ENCODE measurements at regions not wholly inside any gene's neighbourhood (a gene's known extent, or its start where the extent isn't known, plus 50 kb on each side); places are given as distances from the start of the nearest gene placed in this dataset.
"Not testable (repeated sequence)": the region's sequence is repeated elsewhere in the genome, so short reads cannot be mapped to it uniquely, and the experiment has no call there.

DNA sequence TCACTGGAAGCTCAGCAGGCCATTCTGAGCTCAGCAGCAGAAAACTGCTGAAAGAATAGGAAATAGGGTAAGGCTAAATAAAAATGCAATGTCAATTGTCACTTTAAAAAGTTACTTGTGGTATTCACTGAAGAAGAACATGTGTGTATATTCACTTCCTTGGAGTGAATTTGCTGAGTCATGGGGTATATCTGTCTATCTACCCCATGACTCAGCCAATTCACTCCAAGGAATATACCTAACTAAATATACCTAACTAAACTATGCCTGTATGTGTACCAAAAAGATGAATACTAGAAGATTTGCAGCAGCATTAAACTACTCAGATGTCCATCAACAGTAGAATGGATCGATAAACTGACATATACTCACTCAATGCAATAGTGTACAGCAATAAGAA, 69.5 kb upstream of the KCNAB1 start:
- no peak for DNase-seq

DNA sequence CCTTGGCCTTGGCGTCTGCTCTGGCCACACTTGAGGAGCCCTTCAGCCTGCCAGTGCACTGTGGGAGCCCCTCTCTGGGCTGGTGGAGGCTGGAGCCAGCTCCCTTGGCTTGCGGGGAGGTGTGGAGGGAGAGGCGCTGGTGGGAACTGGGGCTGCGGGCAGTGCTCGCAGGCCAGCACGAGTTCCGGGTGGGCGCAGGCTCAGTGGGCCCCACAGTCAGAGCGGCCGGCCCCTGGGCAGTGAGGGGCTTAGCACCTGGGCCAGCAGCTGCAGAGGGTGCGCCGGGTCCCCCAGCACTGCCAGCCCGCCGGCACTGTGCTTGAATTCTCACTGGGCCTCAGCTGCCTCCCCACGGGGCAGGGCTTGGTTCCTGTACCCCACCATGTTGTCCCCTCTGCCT, 68.7 kb upstream of the KCNAB1 start:
- no peak for DNase-seq

DNA sequence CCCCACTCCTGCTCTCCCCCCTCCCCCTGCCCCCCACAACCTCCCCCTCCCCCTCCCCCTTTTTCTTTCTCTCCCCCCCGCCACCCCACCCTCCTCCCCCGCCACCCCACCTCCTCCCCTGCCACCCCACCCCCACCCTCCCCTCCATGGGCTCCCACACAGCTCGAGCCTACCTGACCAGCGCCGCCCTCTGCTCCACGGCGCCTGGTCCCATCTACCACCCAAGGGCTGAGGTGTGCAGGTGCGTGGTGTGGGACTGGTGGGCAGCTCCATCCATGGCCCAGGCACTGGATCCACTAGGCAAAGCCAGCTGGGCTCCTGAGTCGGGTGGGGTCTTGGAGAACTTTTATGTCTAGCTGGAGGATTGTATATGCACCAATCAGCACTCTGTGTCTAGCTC, 68.3 kb upstream of the KCNAB1 start:
- no peak for DNase-seq

DNA sequence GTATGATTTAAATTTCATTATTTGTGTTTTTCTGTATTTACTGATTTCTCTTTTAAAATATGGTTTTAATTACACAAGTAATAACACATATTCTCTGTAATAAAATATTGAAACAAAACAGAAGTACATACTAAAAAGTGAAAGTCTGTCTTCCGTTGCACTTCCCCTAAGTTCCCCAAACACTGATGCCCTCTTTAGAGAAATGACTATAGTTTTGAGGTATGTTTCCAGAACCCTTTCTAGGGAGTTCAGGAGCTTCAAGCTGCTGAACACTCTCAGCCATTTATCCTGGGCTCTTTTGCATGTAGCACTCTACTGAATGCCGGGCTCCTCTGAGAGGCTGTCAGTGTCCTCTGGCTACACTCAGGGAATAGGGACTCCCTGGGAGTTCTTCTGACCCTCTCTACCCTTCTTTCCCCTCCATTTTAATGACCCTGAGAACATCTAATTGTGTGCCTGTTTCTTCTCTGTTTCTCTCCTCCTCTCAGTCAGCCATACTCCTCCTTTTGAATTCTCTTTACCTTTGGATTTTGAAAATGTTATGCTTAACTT, 60.4 kb upstream of the KCNAB1 start:
- no peak for DNase-seq

DNA sequence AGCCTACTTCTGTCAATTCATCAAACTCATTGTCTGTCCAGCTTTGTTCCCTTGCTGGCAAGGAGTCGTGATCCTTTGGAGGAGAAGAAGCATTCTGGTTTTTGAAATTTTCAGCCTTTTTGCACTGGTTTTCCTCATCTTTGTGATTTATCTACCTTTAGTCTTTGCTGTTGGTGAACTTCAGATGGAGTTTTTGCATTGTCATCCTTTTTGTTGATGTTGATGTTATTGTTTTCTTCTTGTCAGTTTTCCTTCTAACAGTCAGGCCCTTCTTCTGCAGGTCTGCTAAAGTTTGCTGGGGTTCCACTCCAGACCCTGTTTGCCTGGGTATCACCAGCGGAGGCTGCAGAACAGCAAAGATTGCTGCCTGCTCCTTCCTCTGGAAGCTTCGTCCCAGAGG, 52.2 kb upstream of the KCNAB1 start:
- not testable (repeated sequence) for DNase-seq

DNA sequence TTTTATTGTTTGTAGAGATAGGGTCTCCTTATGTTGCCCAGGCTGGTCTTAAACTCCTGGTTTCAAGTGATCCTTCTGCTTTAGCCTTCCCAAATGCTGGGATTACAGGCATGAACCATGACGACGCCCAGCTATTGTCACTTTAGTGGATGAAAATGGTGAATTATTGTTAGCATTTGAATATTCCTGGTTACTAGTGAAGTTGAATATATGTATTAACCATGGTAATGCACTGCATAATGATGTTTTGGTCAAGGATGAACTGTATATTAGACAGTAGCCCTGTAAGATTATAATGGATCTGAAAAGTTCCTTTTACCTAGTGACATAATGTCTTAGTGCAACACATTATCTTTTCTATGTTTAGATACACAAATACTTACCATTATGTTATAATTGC, 50.4 kb upstream of the KCNAB1 start:
- no peak for DNase-seq
